ENCODE measurements at regions not wholly inside any gene's neighbourhood (a gene's known extent, or its start where the extent isn't known, plus 50 kb on each side); places are given as distances from the start of the nearest gene placed in this dataset.

DNA sequence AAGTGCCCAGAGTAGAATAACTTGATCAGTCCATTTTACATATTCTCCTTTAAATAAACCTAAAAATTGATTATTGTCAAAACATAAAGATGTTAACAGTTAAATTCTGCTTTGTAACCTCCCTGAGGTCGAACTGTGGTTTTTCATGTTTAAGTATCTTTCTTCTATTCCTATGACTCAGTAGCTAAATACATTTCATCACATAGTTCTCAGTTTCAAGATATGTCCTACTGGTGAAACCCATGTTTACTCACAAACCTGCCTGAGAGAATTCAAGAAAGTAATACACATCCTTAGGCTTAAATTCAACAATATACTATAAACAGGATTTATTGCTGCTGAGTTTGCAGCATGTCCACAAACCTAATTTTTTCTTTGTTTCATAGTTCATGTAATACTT, 692.9 kb downstream of the ZPLD1 start:
- TF ChIP-seq, protein P1, sequence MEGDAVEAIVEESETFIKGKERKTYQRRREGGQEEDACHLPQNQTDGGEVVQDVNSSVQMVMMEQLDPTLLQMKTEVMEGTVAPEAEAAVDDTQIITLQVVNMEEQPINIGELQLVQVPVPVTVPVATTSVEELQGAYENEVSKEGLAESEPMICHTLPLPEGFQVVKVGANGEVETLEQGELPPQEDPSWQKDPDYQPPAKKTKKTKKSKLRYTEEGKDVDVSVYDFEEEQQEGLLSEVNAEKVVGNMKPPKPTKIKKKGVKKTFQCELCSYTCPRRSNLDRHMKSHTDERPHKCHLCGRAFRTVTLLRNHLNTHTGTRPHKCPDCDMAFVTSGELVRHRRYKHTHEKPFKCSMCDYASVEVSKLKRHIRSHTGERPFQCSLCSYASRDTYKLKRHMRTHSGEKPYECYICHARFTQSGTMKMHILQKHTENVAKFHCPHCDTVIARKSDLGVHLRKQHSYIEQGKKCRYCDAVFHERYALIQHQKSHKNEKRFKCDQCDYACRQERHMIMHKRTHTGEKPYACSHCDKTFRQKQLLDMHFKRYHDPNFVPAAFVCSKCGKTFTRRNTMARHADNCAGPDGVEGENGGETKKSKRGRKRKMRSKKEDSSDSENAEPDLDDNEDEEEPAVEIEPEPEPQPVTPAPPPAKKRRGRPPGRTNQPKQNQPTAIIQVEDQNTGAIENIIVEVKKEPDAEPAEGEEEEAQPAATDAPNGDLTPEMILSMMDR (IDR thresholded peaks at IDR 0.05): no peak
- TF ChIP-seq ZFX (IDR thresholded peaks at IDR 0.05; ENCODE audit: borderline replicate concordance): no peak

Data from 22Rv1 (cell line).